HepG2 (cell line): ENCODE measurements at regions not wholly inside any gene's neighbourhood (a gene's known extent, or its start where the extent isn't known, plus 50 kb on each side); places are given as distances from the start of the nearest gene placed in this dataset.

ENCODE experiments used
- ATAC-seq: fragments of 200-7000 bp; cut with Tn5 transposase; 3 replicates; pipeline ENCODE4 v1.9.1; 2020; ENCODE audit warnings: mild to moderate bottlenecking, moderate library complexity
- BruUV-seq: library from RNA; stranded (reverse); fragments of 400-500 nt; replicated peaks from 2 replicates; lab custom pipeline; 2021; lab: Mats Ljungman, UMichigan
- CTCF ChIA-PET: fragments of 300-600 bp; formaldehyde crosslinking; extraction: SDS; loops from one replicate; lab custom pipeline; 2021; ENCODE audit warnings: low total read pairs, inconsistent platforms, low intra/inter-chr PET ratio; lab: Yijun Ruan, JAX
- POLR2A ChIA-PET: fragments of 350-600 bp; sonication (Branson Sonifier 250); formaldehyde crosslinking; loops from one replicate; lab custom pipeline; 2020; ENCODE audit warnings: antibody characterized with exemption, inconsistent platforms; lab: Yijun Ruan, JAX
- DNase-seq: peaks from one replicate; pipeline ENCODE4 v3.0.0-alpha.2; 2015; ENCODE audit warnings: low spot score
- FAIRE-seq: peaks from 3 replicates; lab custom pipeline; 2011; peaks lifted over from hg19 to GRCh38; lab: Jason Lieb, UNC
- H2AFZ ChIP-seq: one replicate; pipeline ENCODE4 v1.6.1; 2011; ENCODE audit warnings: low read length, inconsistent platforms
- H3K27ac ChIP-seq: fragments of 300-600 bp; 3 replicates; pipeline ENCODE4 v1.8.0; 2011; ENCODE audit warnings: mixed run types, mild to moderate bottlenecking, mixed read lengths, low read length, inconsistent platforms; ENCODE audit not compliant: insufficient read depth; ENCODE audit errors: extremely low read length
- H3K27me3 ChIP-seq, 2 experiments: fragments of 200-600 bp in 1 of 2; 2 replicates in 1 of 2; 3 replicates in 1 of 2; pipeline versions ENCODE4 v1.6.0 to v1.8.0; 2011; ENCODE audit warnings: low read length in 2 of 2, mild to moderate bottlenecking in 2 of 2, moderate library complexity in 2 of 2, inconsistent platforms in 1 of 2; ENCODE audit not compliant: insufficient read depth in 2 of 2, control insufficient read depth in 1 of 2
- H3K36me3 ChIP-seq, 2 experiments: fragments of 200-600 bp in 1 of 2; replicated peaks in 1 of 2; 2 replicates in 1 of 2; 3 replicates in 1 of 2; pipeline versions ENCODE4 v1.5.1 to v1.8.0; 2011; ENCODE audit warnings: low read length in 2 of 2, inconsistent platforms in 1 of 2; ENCODE audit not compliant: insufficient read depth in 2 of 2, control insufficient read depth in 1 of 2
- H3K4me1 ChIP-seq: 2 replicates; pipeline ENCODE4 v1.5.1; 2012; ENCODE audit warnings: low read length, inconsistent platforms; ENCODE audit not compliant: insufficient read depth
- H3K4me2 ChIP-seq: 2 replicates; pipeline ENCODE4 v1.6.0; 2011; ENCODE audit warnings: low read depth, low read length, inconsistent platforms
- H3K4me3 ChIP-seq, 3 experiments: fragments of 200-600 bp in 1 of 3; sonication (generic), shearing (Covaris generic) in 1 of 3; replicated peaks in 1 of 3; 2 replicates each; pipeline ENCODE4 v1.5.1; 2011 to 2016; ENCODE audit warnings: low read length in 3 of 3, inconsistent platforms in 2 of 3, low read depth in 2 of 3, mild to moderate bottlenecking in 2 of 3, control low read depth in 1 of 3, mixed read lengths in 1 of 3; ENCODE audit not compliant: insufficient read depth in 1 of 3
- H3K79me2 ChIP-seq: one replicate; pipeline ENCODE4 v1.6.1; 2011; ENCODE audit warnings: low read length, inconsistent platforms; ENCODE audit not compliant: insufficient read depth
- H3K9ac ChIP-seq: 2 replicates; pipeline ENCODE4 v1.6.0; 2011; ENCODE audit warnings: mild to moderate bottlenecking, low read depth, low read length, inconsistent platforms; ENCODE audit not compliant: insufficient read depth
- H3K9me3 ChIP-seq: 2 replicates; pipeline ENCODE4 v1.5.1; 2012; ENCODE audit warnings: mild to moderate bottlenecking, low read length
- H4K20me1 ChIP-seq: 2 replicates; pipeline ENCODE4 v1.6.0; 2011; ENCODE audit warnings: inconsistent platforms, mild to moderate bottlenecking, low read length, moderate library complexity; ENCODE audit not compliant: insufficient read depth
- FOXA1 ChIP-seq, 2 experiments: fragments of 450-650 bp in 1 of 2; sonication (generic) in 1 of 2; formaldehyde crosslinking in 1 of 2; IDR thresholded peaks; 2 replicates each; pipeline versions ENCODE4 v1.4.0 to v1.6.1; 2016 to 2020; ENCODE audit warnings: missing genetic modification reagents in 1 of 2
- MIXL1 ChIP-seq: IDR thresholded peaks from 2 replicates; pipeline ENCODE4 v1.6.1; 2016
- MXD1 ChIP-seq: sonication (generic); formaldehyde crosslinking; IDR thresholded peaks from 2 replicates; pipeline ENCODE4 v1.4.0; 2020; ENCODE audit warnings: mild to moderate bottlenecking, missing genetic modification reagents
- PHB2 ChIP-seq: fragments of 450-650 bp; IDR thresholded peaks from 2 replicates; pipeline ENCODE4 v1.6.1; 2018; ENCODE audit not compliant: partially characterized antibody
- TERF1 ChIP-seq: sonication (generic); formaldehyde crosslinking; IDR thresholded peaks from 2 replicates; pipeline ENCODE4 v1.8.0; 2022; ENCODE audit warnings: mild to moderate bottlenecking, missing genetic modification reagents, moderate library complexity
- ZBTB8A ChIP-seq: sonication (generic); formaldehyde crosslinking; IDR thresholded peaks from 2 replicates; pipeline ENCODE4 v1.4.0; 2020; ENCODE audit warnings: mild to moderate bottlenecking, low read depth, missing genetic modification reagents, borderline replicate concordance
- ZNF138 ChIP-seq: sonication (generic); formaldehyde crosslinking; IDR thresholded peaks from 2 replicates; pipeline ENCODE4 v1.5.0; 2020; ENCODE audit warnings: mild to moderate bottlenecking, low read depth, missing genetic modification reagents
- ZNF333 ChIP-seq: sonication (generic); formaldehyde crosslinking; IDR thresholded peaks from 2 replicates; pipeline ENCODE4 v1.4.0; 2020; ENCODE audit warnings: mild to moderate bottlenecking, missing genetic modification reagents, borderline replicate concordance
- ZNF558 ChIP-seq: sonication (generic); formaldehyde crosslinking; IDR thresholded peaks from 2 replicates; pipeline ENCODE4 v1.9.0; 2022; ENCODE audit warnings: mild to moderate bottlenecking, missing genetic modification reagents, borderline replicate concordance
- ZNF607 ChIP-seq: sonication (generic); formaldehyde crosslinking; IDR thresholded peaks from 2 replicates; pipeline ENCODE4 v1.5.1; 2020; ENCODE audit warnings: missing genetic modification reagents, mild to moderate bottlenecking, borderline replicate concordance
- ZNF7 ChIP-seq: IDR thresholded peaks from 2 replicates; pipeline ENCODE4 v1.6.1; 2016; ENCODE audit warnings: missing biosample characterization, missing genetic modification reagents
- ZNF709 ChIP-seq: sonication (generic); formaldehyde crosslinking; IDR thresholded peaks from 2 replicates; pipeline ENCODE4 v1.5.0; 2020; ENCODE audit warnings: mild to moderate bottlenecking, missing genetic modification reagents
- ZNF749 ChIP-seq: sonication (generic); formaldehyde crosslinking; IDR thresholded peaks from 2 replicates; pipeline ENCODE4 v1.8.0; 2022; ENCODE audit warnings: mild to moderate bottlenecking, missing genetic modification reagents, moderate library complexity, borderline replicate concordance
- ZSCAN9 ChIP-seq: IDR thresholded peaks from 2 replicates; pipeline ENCODE4 v1.6.1; 2016; ENCODE audit warnings: borderline replicate concordance
- WGBS: methylation state at CpG from one replicate; pipeline ENCODE4 v1.1.6; 2017; ENCODE audit warnings: low lambda C conversion rate; 5-methylcytosine and 5-hydroxymethylcytosine counted together
- in situ Hi-C: cut with HindIII; loops from 2 replicates; pipeline ENCODE4 v1.10.0; 2017; ENCODE audit warnings: low pct_unique_long_range_greater_than_20kb; ENCODE audit not compliant: extremely low pct_ligation_motif_present
- intact Hi-C: fragments of 100-400 bp; cut with micrococcal nuclease; formaldehyde crosslinking; loops from one replicate; pipeline ENCODE4 v1.10.0; 2022; ENCODE audit not compliant: unreplicated experiment
- TF ChIP-seq, protein P1 (sequence below), 2 experiments: sonication (generic) in 1 of 2; formaldehyde crosslinking in 1 of 2; IDR thresholded peaks; 2 replicates each; pipeline versions ENCODE4 v1.4.0 to v1.6.1; 2018 to 2020; ENCODE audit warnings: missing genetic modification reagents in 2 of 2, borderline replicate concordance in 1 of 2, low read depth in 1 of 2, mild to moderate bottlenecking in 1 of 2, missing biosample characterization in 1 of 2
- TF ChIP-seq, protein P2 (sequence below): sonication (generic); formaldehyde crosslinking; IDR thresholded peaks from 2 replicates; pipeline ENCODE4 v1.8.1; 2022; ENCODE audit warnings: low read depth, mild to moderate bottlenecking, missing genetic modification reagents

- intact Hi-C loops (no loop called here), in situ Hi-C loops (no loop called here)
- H3K9me3 ChIP-seq, result no peaks in the 10 kb centered on the region
- H2AFZ ChIP-seq, result no peak overlapping the region
- H3K27ac ChIP-seq, result no peak overlapping the region
- no peak overlapping the region for H3K4me2 ChIP-seq
- TF ChIP-seq ZNF749 (no peak), ZNF558 (CRISPR knock-in tag) (no peak), ZNF709 (no peak), ZNF333 (CRISPR knock-in tag) (no peak), ZNF7 (CRISPR knock-in tag) (no peak), MXD1 (CRISPR knock-in tag) (no peak), MIXL1 (no peak), PHB2 (no peak), TERF1 (CRISPR knock-in tag) (no peak), ZSCAN9 (CRISPR knock-in tag) (no peak), ZNF607 (CRISPR knock-in tag) (no peak), FOXA1 (IDR thresholded peaks at IDR 0.05) (no peak), FOXA1 (CRISPR knock-in tag; IDR thresholded peaks at IDR 0.05) (no peak), ZBTB8A (CRISPR knock-in tag) (no peak), ZNF138 (CRISPR knock-in tag) (no peak)
- TF ChIP-seq, protein P1, sequence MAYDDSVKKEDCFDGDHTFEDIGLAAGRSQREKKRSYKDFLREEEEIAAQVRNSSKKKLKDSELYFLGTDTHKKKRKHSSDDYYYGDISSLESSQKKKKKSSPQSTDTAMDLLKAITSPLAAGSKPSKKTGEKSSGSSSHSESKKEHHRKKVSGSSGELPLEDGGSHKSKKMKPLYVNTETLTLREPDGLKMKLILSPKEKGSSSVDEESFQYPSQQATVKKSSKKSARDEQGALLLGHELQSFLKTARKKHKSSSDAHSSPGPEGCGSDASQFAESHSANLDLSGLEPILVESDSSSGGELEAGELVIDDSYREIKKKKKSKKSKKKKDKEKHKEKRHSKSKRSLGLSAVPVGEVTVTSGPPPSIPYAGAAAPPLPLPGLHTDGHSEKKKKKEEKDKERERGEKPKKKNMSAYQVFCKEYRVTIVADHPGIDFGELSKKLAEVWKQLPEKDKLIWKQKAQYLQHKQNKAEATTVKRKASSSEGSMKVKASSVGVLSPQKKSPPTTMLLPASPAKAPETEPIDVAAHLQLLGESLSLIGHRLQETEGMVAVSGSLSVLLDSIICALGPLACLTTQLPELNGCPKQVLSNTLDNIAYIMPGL (CRISPR knock-in tag; IDR thresholded peaks at IDR 0.05; ENCODE audit: borderline replicate concordance in 1 of 2, low read depth in 1 of 2), result no peak
- TF ChIP-seq, protein P2, sequence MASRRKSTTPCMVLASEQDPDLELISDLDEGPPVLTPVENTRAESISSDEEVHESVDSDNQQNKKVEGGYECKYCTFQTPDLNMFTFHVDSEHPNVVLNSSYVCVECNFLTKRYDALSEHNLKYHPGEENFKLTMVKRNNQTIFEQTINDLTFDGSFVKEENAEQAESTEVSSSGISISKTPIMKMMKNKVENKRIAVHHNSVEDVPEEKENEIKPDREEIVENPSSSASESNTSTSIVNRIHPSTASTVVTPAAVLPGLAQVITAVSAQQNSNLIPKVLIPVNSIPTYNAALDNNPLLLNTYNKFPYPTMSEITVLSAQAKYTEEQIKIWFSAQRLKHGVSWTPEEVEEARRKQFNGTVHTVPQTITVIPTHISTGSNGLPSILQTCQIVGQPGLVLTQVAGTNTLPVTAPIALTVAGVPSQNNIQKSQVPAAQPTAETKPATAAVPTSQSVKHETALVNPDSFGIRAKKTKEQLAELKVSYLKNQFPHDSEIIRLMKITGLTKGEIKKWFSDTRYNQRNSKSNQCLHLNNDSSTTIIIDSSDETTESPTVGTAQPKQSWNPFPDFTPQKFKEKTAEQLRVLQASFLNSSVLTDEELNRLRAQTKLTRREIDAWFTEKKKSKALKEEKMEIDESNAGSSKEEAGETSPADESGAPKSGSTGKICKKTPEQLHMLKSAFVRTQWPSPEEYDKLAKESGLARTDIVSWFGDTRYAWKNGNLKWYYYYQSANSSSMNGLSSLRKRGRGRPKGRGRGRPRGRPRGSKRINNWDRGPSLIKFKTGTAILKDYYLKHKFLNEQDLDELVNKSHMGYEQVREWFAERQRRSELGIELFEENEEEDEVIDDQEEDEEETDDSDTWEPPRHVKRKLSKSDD (CRISPR knock-in tag), result no peak
- ChIA-PET POLR2A (no interaction called here), CTCF (no interaction called here)
- no peak overlapping the region for H3K9ac ChIP-seq
- H3K4me3 ChIP-seq, result no peak overlapping the region
- no peaks in the 10 kb centered on the region for H4K20me1 ChIP-seq
- no TSS peak for BruUV-seq
- WGBS, result no CpG with 5 or more reads among the region's 2 CpGs
- DNase-seq (no peak), ATAC-seq (no peak), FAIRE-seq (no peak)
- no peaks in the 10 kb centered on the region for H3K36me3 ChIP-seq
- no peaks in the 10 kb centered on the region for H3K4me1 ChIP-seq
- no peaks in the 10 kb centered on the region for H3K79me2 ChIP-seq
- H3K27me3 ChIP-seq, result no peaks in the 10 kb centered on the region
Observed at GRCh38 chr5:100249884-100250269, 285.3 kb upstream of the FAM174A start.
